ENCODE measurements at regions not wholly inside any gene's neighbourhood (a gene's known extent, or its start where the extent isn't known, plus 50 kb on each side); places are given as distances from the start of the nearest gene placed in this dataset.

GRCh38 chr7:46581268-46581667 lies 660.2 kb upstream of the IGFBP3 start:
- TF ChIP-seq, protein P1, sequence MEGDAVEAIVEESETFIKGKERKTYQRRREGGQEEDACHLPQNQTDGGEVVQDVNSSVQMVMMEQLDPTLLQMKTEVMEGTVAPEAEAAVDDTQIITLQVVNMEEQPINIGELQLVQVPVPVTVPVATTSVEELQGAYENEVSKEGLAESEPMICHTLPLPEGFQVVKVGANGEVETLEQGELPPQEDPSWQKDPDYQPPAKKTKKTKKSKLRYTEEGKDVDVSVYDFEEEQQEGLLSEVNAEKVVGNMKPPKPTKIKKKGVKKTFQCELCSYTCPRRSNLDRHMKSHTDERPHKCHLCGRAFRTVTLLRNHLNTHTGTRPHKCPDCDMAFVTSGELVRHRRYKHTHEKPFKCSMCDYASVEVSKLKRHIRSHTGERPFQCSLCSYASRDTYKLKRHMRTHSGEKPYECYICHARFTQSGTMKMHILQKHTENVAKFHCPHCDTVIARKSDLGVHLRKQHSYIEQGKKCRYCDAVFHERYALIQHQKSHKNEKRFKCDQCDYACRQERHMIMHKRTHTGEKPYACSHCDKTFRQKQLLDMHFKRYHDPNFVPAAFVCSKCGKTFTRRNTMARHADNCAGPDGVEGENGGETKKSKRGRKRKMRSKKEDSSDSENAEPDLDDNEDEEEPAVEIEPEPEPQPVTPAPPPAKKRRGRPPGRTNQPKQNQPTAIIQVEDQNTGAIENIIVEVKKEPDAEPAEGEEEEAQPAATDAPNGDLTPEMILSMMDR (conservative IDR thresholded peaks at IDR 0.05; ENCODE audit: low read depth in 2 of 2): no peak
- no peak for TF ChIP-seq ETS1 (IDR thresholded peaks at IDR 0.05)
- TF ChIP-seq, protein P2, sequence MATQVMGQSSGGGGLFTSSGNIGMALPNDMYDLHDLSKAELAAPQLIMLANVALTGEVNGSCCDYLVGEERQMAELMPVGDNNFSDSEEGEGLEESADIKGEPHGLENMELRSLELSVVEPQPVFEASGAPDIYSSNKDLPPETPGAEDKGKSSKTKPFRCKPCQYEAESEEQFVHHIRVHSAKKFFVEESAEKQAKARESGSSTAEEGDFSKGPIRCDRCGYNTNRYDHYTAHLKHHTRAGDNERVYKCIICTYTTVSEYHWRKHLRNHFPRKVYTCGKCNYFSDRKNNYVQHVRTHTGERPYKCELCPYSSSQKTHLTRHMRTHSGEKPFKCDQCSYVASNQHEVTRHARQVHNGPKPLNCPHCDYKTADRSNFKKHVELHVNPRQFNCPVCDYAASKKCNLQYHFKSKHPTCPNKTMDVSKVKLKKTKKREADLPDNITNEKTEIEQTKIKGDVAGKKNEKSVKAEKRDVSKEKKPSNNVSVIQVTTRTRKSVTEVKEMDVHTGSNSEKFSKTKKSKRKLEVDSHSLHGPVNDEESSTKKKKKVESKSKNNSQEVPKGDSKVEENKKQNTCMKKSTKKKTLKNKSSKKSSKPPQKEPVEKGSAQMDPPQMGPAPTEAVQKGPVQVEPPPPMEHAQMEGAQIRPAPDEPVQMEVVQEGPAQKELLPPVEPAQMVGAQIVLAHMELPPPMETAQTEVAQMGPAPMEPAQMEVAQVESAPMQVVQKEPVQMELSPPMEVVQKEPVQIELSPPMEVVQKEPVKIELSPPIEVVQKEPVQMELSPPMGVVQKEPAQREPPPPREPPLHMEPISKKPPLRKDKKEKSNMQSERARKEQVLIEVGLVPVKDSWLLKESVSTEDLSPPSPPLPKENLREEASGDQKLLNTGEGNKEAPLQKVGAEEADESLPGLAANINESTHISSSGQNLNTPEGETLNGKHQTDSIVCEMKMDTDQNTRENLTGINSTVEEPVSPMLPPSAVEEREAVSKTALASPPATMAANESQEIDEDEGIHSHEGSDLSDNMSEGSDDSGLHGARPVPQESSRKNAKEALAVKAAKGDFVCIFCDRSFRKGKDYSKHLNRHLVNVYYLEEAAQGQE (IDR thresholded peaks at IDR 0.05; ENCODE audit: unreplicated experiment): no peak
